NCI-H510A treated with DMSO at 0.1 percent for 48 hours (cell line): ENCODE measurements at regions not wholly inside any gene's neighbourhood (a gene's known extent, or its start where the extent isn't known, plus 50 kb on each side); places are given as distances from the start of the nearest gene placed in this dataset.
A peak's percentile ranks its signal among the peaks of the same experiment; 100 is the strongest.
"Not testable (repeated sequence)": the region's sequence is repeated elsewhere in the genome, so short reads cannot be mapped to it uniquely, and the experiment has no call there.

Source experiments
- DNase-seq: peaks from one replicate; lab custom pipeline; 2025; lab: John Stamatoyannopoulos, UW

DNA sequence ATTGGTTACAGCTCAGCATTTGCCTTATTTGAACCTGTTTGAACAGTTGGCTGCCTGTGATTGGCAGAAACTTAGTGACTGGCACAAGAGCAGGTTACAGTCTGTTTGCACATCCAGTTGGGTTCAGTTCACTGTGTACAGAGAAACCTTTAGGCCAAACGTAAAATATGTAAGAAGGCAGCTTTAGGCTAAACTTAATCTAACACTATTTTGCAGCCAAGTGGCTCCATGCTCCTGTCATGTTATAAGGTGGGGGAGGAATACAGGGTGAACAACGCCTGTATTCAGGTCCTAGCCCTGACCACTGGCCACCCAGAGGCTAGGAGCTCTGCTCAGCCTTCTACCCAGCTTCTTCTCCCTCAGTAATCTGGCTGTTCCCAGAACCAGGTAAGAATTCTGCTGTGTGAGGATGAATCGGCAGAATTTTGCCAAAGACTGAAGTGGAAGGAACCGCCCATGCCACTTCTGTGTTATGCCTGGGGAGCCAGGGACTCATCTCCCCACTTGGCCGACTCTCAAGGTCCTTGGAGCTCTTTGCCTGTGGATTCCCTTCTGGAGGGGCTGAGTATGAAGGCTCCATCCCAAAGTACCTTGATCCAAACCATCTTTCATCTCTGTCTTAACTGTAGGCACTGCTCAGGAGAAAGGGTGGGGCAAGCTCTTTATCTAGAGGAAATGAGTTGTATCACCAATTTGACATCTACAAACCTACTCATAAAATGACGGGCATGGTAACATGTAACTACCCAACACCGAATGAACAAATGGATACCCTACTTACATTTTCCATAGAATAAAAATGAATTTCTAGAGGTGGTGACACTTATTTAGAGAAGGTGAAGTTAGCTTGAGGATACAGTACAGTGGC lies 164.4 kb upstream of the NAMPT start:
- DNase-seq: no peak

DNA sequence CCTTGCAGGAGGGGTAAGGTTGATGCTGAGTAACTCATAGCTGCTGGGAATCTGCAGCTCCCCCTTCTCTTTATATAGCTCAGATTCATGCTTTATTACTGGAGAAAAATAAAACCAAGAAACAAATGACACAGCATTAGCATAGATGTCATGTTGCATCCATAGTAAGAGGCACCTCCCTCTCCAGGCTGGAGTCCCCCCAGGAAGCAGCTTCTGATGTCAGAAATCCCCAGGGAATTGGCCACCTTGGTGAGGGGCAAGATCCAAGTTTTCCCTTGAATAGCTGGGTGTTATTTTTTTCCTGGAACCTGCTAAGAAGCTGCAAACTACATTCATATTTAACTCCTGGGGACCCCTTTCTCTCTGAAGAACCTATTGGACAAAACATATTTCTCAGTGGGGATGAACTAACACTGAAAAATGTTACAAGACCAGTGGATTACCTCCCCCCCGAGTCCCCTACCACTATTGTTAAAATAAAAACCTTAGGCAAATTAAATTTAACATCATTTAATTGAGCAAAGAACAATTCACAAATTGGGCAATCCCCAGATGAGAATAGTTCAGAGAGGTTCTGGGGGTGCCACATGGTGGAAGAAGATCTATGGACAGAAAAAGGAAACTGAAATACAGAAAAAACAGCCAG lies 163.7 kb upstream of the NAMPT start:
- DNase-seq: no peak

DNA sequence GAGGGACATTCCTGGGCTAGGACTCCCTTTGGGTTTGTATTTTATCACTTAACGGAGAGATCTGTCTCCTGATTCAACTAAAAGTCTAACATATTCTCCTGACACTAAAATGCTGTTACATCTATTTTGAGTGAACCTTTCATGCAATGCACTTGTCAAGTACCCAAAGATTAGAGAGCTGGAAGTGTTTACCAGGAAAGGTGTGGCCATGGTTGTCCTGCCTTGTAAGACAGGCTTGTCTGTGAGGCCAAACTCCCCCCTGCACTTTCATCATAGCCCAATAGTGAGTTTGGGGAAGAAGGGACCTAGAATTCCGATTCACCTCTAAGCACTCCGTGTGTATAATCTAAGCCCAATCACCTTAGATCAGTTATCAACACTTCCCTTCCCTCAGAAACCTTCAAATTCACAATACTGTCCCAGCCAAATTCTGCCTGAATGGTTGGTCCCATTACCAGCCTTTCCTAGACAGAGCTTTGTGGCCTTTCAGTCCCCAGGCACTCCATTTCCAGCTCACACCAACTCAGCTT lies 162.6 kb upstream of the NAMPT start:
- no peak for DNase-seq

DNA sequence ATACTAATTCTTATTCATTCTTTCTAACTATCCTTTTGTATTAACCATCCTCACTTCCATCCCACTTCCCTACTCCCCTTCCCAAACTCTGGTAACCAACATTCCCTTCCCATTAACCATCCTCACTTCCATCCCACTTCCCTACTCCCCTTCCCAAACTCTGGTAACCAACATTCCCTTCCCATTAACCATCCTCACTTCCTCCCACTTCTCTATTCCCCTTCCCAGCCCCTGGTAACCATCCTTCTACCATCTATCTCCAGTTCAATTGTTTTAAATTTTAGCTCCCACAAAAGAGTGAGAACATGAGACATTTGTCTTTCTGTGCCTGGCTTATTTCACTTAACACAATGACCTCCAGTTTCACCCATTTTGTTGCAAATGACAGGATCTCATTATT lies 160.6 kb upstream of the NAMPT start:
- DNase-seq: not testable (repeated sequence)

DNA sequence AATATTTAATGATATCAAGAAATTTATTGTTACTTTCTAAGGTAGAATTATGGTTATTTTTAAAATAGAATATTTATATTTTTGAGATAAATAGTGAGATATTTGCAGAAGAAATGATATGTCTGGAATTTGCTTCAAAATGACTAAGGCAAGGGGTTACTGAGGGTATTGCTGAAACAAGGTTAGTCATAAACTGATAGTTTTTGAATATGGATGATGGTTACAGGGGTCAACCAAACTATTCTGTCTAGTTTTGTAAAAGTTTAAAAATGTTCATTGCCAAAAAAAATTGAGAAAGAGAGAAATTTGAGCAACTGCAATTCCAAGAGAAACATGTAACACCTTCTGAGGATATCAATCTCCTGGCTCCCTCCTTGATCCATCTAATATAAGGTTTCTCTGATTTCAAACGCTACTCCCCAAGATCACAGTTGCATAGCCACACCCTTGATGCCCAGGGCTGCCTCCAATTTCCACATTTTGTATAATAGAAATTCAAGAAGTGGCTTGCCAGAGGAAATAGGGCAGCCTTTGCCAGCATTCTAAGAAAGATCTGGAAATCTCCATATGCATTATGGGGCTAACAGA lies 159.4 kb upstream of the NAMPT start:
- no peak for DNase-seq

DNA sequence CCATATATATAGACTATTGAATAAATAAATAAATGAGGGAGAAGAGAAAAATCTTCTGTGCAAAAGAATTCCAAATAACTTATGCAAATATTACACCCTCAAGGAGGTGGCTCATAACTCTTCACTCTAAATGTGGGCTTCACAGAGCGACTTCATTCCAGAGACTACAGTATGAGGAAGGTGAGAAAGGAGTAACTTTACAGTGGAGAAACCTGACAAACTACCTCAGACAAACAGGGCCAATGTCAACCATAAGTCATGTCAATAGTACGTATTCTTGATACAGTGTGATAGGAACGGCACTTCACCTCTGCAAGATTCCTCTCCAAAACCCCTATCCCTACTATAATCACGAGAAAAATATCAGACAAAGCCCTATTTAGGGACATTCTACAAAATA lies 158.4 kb upstream of the NAMPT start:
- DNase-seq: no peak

DNA sequence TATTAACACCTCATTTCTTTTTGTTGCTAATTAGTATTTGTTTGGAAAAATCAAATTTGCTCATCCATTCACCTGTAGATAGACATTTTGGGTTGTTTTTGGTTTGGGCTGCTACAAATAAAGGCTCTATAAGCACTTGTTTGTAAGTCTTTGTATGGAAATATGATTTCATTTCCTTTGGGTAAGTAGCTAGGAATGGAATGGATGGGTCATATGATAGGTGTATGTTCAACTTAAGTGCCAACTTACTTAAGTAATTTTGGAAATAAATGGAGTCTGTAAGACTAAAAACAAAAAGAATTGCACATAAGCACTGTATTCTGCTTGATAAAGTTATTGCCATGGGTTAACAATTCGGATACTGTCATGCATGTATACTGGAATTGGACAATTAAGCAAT lies 157.7 kb upstream of the NAMPT start:
- DNase-seq: no peak

DNA sequence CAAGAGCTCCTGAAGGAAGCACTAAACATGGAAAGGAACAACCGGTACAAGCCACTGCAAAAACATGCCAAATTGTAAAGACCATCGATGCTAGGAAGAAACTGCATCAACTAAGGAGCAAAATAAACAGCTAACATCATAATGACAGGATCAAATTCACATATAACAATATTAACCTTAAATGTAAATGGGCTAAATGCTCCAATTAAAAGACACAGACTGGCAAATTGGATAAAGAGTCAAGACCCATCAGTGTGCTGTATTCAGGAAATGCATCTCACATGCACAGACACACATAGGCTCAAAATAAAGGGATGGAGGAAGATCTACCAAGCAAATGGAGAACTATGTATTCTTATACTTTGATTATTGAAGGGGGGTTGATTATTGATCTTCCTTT lies 156.6 kb upstream of the NAMPT start:
- DNase-seq: not testable (repeated sequence)

DNA sequence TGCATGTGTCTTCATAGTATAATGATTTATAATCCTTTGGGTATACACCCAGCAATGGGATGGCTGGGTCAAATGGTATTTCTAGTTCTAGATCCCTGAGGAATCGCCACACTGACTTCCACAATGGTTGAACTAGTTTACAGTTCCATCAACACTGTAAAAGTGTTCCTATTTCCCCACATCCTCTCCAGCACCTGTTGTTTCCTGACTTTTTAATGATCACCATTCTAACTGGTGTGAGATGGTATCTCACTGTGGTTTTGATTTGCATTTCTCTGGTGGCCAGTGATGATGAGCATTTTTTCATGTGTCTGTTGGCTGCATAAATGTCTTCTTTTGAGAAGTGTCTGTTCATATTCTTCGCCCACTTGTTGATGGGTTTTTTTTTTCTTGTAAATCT lies 152.2 kb upstream of the NAMPT start:
- DNase-seq: not testable (repeated sequence)

DNA sequence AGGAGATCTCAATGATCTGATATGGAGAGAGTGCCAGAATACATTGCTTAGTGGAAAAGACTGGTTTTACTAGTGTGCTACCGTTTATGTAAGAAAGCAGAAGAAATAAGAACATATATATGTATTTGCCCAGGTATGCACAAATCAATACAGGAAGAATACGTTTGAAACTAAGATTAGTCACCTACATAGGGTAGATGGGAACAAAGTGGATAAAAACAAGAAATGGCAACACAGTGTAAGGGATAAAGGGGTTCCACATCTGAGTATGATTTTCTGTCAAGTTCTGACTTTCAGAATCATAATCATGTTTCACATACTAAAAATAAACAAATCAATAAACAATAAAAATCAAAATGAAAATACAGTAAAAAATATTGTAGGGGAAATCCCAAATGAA lies 148.6 kb upstream of the NAMPT start:
- DNase-seq: no peak

DNA sequence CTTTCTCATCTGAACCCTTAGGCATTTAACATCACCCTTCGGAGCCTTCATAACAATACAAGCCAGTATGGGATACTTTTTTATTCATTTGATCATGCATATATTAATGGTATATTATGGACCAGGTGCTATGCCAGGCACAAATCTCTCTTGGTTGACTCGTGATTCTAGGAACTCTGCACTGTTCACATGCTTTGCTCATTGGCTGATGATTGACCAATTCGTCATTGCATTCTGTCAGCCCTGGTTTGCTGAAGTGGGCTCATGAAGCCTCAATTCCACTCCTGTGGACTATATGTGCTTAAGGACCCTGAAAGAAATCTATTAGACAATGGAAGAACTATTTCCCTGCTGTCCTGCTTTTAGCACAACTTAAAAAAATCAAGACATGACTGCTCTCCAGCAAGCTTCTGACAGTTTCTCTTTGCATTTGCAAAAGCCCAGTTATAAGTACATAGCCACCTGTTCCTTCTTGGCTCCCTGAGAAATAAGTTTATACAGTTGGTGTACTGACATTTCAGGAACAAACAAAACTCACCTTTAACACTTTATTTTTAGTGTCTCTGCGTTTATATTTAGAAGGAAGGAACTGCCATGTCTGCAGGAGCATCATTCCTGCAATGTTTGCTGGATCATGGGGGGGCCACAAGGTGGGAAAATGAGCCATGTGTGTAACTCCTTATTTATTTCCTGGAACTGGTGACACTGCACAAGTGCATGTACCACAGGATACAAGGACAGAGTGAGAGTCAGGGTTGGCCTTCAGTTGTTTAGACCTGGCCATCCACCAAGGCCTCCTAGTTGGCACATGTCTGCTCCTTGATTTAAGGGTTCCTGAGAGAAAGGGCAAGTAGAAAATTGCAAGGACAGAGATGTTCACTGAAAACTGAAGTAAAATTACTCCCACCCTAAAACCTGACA lies 146.0 kb upstream of the NAMPT start:
- DNase-seq: no peak

DNA sequence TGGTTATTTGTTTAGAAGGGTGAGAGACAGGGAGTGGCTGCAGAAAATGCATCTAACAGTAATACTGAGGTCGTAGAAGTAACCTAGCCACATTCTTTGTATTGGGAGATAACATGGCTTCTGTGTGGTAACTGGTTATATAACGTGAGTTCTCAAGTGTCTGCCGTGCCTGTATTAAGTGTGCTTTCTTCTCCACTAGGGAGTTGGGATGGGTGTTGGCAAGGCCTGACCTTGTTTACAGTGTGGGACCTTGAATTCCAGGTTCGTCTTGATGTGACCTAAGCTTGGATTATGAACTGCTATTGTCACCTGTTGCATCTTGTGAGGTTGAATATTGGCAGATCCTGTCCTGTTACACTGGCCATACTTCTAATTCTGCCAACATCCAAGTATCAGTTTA lies 145.3 kb upstream of the NAMPT start:
- DNase-seq: peak; percentile 10

DNA sequence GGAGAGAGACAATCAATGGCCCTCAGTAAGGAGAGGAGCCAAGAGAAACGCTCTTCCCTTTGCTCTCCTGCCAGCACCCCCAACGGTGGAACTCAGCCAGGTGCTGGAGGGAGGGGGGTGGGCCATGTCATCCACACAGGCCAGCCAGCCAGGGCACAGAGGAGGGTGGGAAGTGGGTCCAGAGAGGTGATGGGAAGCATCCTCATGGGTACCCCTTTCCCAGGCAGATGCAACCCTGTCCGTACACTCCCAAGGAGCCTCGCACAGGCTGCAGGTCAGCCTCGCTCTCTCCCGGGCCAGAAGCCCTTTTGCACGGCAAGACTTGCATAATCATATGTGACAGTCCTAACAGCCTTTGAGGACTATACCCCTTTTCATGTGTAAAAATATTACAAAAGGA lies 142.0 kb upstream of the NAMPT start:
- DNase-seq: no peak

DNA sequence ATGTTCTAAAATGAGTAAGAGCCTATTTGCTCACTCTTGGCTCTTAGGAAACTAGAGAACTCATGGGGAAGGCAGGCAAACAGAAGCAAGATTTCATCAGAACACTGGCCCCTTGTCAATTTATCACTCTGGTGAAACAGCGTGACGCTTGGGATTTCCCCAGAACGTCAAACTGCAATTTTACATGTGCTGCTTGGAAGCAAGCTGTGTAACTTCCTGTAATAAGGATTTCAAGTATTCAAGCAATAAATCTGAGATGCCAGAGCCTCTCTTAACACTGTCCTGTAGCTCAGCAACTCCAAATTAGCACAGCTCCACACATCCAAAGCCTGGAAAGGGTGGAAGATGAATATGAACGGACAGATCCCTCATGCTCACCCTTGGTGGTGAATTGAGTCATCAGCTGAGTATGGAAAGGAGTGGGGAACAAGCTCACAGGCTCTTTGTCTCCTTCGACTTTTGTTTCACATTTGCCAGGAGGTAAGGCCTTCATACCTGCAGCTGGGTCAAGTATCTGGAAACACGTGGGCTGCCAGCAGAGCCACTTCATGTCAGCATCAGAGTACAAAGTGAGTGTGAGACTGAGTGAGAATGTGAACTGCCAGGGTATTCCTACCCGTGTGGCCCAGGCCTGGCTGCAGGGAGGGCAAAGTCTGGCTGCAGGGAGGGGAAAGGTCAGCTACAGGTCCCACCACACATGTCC lies 140.4 kb upstream of the NAMPT start:
- DNase-seq: peak; percentile 73

DNA sequence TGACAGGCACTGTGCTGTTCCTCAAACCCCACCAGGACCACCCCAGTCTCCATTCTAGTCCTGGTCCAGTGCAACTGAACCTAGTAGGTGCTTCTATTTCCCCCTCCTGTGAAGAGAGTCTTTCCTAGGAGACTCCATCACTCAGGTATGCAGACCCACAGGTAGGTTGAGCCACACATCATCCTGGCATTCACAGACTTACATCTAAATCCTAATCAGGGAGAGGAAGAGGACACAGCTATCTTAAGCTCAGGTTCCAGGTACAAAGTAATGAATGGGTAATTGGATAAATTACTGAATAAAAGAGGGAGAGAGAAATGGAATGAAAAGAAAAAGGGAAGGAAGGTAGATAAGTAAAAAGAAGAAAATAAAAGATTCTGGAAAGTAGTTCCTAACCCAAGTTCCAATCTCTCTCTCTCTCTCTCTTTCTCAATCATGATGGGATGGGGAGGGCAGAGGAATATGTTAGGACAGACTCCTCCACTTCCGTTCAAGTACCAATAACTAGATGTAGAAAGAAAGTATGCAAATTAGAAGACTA lies 139.8 kb upstream of the NAMPT start:
- peak; percentile 50 for DNase-seq

DNA sequence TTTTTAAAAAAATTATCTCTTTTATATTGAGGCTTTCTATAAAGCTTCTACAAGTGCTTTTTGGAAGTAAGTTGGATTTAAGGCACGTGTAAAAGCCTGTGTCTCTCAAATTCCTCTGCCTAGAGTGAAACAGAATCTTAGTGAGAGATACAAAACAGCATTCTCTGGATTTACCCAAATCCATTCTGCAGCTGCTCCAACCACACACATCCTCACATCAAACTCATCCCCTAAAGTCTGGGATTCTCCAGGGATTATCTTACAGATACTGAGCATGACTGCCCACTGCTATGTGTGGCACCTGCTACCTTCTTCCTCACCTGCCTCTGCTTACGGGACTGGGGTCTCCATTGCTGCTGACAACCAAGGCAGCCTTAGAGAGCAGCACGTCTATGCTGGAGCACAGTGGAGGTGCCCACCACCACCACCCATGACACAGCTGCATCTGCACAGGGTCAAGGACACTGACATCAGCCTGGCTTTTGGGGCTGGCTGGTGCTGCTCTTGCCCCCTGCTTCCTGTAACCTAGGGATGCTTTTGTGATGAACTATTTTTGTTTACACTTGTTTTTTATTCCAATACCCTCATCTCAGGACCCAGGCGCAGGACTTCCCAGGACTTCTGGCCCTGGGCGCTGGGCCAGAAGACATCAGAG lies 139.2 kb upstream of the NAMPT start:
- no peak for DNase-seq

DNA sequence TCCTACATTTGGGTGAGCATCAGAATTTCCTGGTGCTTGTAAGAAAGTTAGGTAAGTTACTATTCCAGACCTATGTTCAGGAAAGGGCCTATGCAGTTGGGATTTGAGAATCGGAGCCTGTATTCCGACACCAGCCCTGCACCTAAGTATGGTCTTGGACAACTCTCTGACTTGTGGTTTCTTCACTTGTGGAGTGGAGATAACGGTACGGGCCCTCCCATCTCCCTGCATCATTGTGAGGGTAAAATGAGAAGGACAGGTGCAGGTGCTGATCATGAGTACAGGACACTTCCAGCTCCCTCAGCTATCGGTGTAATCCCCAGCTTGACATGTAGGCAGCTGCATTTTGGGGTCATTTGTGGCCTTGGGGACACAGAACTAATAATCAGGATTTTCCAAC lies 138.3 kb upstream of the NAMPT start:
- no peak for DNase-seq

DNA sequence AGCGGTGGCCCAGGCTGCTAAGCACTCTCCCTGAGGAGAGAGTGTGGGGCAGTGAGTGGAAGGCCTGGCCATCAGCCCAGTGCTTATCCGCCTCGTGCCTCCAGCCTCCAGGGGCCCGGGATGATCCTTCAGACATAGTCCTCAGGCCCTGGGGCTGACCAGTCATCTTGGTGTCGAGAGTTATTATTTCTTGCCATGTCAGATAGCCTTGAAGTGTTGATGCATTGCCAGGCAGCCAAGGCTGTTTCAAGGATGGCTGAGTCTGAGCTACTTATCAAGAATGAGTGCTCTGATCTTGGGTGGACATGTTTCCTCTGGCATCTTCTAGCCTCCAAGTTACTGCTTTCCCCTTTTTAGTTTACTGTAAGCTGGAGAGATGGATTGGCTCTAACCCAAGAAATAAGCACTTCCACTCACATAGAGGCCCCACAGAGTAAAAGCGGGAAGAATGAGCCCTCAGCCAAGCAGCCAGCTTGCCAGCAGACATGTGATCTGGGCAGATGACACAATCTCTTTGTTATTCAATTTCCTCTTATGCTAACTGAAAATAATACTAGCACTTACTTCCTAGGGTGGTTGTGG lies 136.5 kb upstream of the NAMPT start:
- peak; percentile 57 for DNase-seq

DNA sequence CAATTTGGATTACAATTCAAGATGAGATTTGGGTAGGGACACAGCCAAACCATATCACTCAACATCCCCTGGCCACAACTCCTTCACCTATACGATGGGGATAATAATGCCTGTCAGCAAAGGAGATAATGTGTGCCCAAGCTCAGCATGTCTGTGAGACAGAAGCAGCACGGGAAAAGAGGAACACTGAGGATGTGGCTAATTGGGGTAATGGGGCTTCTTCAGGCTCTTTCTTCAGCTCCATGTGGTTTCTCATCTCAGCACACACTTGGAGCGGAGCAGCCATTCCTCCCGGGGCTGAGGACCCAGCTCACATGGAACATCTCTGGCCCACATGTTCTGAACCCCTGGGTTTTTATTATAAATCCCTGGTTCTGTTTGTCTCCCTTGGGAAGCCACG lies 136.0 kb upstream of the NAMPT start:
- no peak for DNase-seq

DNA sequence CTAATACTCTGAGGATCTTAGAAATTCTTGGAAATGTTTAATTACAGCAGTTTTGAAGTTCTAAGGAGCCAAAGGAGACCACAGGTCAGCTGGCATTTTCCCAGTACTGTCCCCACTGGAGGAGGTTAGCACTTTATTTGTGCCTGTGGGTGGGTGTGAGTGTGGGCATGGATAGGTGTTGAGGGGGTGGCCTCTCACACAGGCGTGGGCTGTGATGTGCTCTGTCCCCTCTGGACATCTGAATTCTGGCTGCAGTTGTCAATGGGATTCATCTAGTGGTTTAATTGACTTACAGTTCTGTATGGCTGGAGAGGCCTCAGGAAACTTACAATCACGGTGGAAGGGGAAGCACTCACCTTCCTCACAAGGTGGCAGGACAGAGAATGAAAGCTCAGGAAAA lies 135.4 kb upstream of the NAMPT start:
- DNase-seq: no peak
